Panc1 (cell line): ENCODE measurements at regions not wholly inside any gene's neighbourhood (a gene's known extent, or its start where the extent isn't known, plus 50 kb on each side); places are given as distances from the start of the nearest gene placed in this dataset.

ENCODE experiments used
- CTCF ChIP-seq: fragments of 450-650 bp; IDR thresholded peaks from 2 replicates; pipeline ENCODE4 v1.5.1; 2017; ENCODE audit warnings: mild to moderate bottlenecking
- POLR2AphosphoS5 ChIP-seq: IDR thresholded peaks from 2 replicates; pipeline ENCODE4 v1.6.1; 2012; ENCODE audit warnings: mild to moderate bottlenecking, low read depth, low read length, moderate library complexity

GRCh38 chr4:119688446-119688845 lies 59.8 kb upstream of the PDE5A start:
- TF ChIP-seq CTCF (no peak), POLR2AphosphoS5 (no peak)
